GM18951 (cell line): ENCODE measurements at regions not wholly inside any gene's neighbourhood (a gene's known extent, or its start where the extent isn't known, plus 50 kb on each side); places are given as distances from the start of the nearest gene placed in this dataset.

Source experiments
- POLR2A ChIP-seq: IDR thresholded peaks from 4 replicates; pipeline ENCODE4 v1.6.1; 2011; ENCODE audit warnings: mild to moderate bottlenecking; ENCODE audit not compliant: insufficient read length, insufficient read depth; ENCODE audit errors: extremely low read depth
- in situ Hi-C: fragments of 300-500 bp; cut with MboI; formaldehyde crosslinking; loops from one replicate; pipeline ENCODE4 v1.12.0; 2022; ENCODE audit warnings: low sequenced_read_pairs, mixed read lengths, inconsistent platforms; ENCODE audit not compliant: unreplicated experiment

- in situ Hi-C loops, result no loop called here
- no peak for TF ChIP-seq POLR2A
These were observed 282.8 kb upstream of the ZMIZ1 start for GRCh38 chr10:78785991-78786390.

DNA sequence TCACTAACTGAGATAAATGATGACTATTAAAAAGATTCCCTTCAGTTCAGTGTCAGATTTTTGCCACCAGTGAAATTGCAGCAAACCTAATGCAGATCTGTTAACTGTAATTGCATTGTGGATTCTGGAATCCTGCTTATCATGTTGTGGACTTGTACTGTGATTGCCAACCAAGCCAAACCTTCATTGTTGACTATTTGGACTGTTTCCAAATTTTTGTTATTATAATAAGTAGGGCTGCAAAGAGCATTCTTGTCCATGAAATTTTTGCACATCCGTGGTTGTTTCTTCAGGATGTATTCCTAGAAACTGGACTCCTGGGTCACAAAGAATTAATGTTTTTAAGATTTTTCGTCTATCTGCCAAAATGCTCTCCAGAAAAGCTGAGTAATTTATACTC is 281.6 kb upstream of the ZMIZ1 start:
- TF ChIP-seq POLR2A, result no peak
- in situ Hi-C loops, result no loop called here

- no peak for TF ChIP-seq POLR2A
These were observed 273.9 kb upstream of the ZMIZ1 start for GRCh38 chr10:78794736-78795455.

GRCh38 chr10:78798976-78799730 is 269.6 kb upstream of the ZMIZ1 start:
- in situ Hi-C loops, result no loop called here
- TF ChIP-seq POLR2A, result no peak

More at GRCh38 chr10:78794736-78795455, 273.9 kb upstream of the ZMIZ1 start:
- in situ Hi-C loops, result no loop called here

DNA sequence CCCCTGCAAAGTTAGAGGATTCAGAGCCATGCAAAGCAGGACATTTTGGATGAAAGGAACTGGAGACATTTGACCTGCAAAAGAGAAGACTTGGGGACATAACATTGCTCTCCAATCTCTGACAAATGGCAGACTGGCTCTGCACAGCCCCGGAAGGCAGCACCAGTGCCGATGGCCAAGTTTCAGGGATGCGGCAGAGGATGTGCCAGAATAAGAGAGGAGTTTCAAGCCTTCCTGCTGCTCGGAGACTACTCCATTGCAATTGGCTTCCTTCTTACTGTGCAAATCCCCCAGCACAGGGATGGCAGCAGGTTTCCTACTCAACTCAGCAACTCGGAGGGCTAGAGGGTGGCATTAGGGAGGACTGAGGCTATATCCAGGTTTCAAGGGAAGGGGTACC is 268.8 kb upstream of the ZMIZ1 start:
- in situ Hi-C loops, result no loop called here
- no peak for TF ChIP-seq POLR2A

DNA sequence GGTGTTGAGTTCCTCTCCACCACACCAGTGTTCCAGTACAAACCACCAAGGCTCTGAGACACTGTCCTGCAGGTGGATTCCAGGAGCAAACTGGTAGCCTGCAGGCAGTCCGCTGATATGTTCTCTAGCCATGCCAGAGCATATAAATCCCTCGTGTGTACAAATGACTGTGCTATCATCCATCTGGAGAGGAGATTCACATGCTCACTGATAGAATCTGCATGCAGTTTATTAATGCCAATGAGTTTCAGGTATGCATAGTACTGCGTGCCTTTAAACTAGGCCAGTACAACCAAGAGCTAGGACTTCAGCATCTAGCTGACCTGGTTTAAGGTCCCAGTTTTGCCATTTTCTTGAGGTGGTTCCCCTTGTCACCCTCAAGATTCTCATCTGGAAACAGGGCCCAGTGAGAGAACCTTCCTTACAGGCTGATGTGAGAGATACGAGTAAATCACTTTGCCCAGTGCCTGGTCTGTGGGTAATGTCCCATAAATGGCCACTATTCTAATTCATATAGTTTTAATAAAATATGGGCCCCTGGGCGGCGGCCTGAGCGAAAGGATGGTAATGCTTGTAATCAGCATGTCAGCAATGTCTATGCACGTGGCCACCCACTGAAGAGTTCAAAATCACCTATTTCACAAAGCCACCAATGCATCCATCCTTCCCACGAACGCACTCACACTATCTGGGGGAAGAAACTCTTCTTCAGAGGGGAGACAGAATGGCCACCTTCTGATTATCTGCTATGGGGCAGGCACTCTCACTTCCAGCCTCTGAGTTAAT is 268.0 kb upstream of the ZMIZ1 start:
- in situ Hi-C loops, result no loop called here
- TF ChIP-seq POLR2A, result no peak

GRCh38 chr10:78802431-78802830 is 266.3 kb upstream of the ZMIZ1 start:
- TF ChIP-seq POLR2A, result no peak
- in situ Hi-C loops, result no loop called here

DNA sequence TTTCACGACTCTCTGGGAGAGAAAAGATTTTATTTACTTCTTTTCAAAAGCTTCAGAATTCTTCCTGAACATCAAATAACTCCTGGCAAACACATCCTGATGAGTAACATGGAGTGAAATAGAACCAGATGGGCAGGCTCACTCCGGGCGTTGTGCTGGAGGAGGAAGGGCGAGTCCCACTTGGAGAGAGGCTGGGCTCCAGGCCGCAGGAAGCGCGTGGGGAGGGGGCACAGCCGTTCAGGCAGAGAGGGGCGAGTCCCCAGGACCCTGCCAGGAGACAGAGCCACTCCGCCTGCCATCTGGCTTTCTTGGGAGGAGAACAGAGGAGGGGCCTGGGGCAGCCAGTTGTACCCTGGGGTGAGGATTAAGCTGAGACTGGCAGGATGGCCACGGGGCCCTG is 265.9 kb upstream of the ZMIZ1 start:
- no peak for TF ChIP-seq POLR2A
- in situ Hi-C loops, result no loop called here

DNA sequence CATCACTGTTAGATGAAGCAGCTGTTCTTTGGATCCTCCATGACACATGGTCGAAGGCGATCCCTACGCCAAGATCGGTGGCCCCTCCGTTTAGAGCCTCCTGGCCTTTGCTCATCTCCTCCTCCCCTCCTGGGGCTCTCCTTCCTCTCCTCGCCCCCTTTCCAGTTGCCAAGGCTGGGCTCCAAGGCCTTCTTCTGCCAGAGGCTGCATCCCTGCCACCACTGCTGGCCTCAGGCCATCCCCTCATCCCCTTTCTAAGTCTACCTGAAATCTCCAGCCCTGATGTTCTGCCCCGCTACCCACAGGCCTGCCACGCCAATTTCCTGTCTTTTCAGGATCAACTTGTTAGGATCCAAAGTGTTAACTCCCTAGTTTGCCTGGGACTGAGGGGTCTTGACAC is 265.1 kb upstream of the ZMIZ1 start:
- no peak for TF ChIP-seq POLR2A
- in situ Hi-C loops, result no loop called here

- TF ChIP-seq POLR2A, result no peak
- in situ Hi-C loops, result no loop called here
These were observed 264.2 kb upstream of the ZMIZ1 start for GRCh38 chr10:78804411-78805032.

DNA sequence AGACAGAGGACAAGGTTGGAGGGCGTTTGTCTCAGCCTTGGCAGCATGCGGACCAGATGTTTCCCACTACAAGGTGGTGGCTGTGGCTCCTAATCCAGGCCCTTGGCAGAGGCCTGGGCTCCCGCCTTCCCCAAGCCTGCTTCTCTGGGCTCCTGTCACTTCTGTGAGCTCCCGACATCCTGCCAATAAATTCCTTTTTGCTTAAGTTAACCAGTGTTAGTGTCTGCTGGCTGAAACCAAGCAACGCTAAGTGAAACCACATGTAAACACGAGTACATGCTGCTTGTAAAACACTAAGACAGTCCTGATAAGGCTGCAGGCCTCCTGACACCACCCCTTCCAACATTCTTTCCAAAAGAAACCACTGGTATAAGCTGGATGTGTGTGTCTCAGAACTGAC is 263.6 kb upstream of the ZMIZ1 start:
- TF ChIP-seq POLR2A, result no peak
- in situ Hi-C loops, result no loop called here

GRCh38 chr10:78806681-78807221 is 262.0 kb upstream of the ZMIZ1 start:
- TF ChIP-seq POLR2A, result no peak
- in situ Hi-C loops, result no loop called here
